GM12878 (cell line): ENCODE measurements at regions not wholly inside any gene's neighbourhood (a gene's known extent, or its start where the extent isn't known, plus 50 kb on each side); places are given as distances from the start of the nearest gene placed in this dataset.

Experiments
- ATAC-seq: fragments of 200-7000 bp; cut with Tn5 transposase; 3 replicates; pipeline ENCODE4 v1.9.1; 2020; ENCODE audit warnings: mild to moderate bottlenecking, moderate library complexity
- BruUV-seq: library from RNA; stranded (reverse); fragments of 400-500 nt; replicated peaks from 2 replicates; lab custom pipeline; 2021; lab: Mats Ljungman, UMichigan
- CTCF ChIA-PET: fragments of 300-600 bp; sonication (Branson Sonifier 250); formaldehyde crosslinking; extraction: SDS; loops from one replicate; lab custom pipeline; 2021; ENCODE audit warnings: inconsistent platforms; lab: Yijun Ruan, JAX
- POLR2A ChIA-PET: fragments of 350-600 bp; formaldehyde crosslinking; extraction: SDS; loops from one replicate; lab custom pipeline; 2021; ENCODE audit warnings: inconsistent platforms; lab: Charles Lee
- RAD21 ChIA-PET: fragments of 300-600 bp; sonication (Branson Sonifier 250); formaldehyde crosslinking; loops from one replicate; lab custom pipeline; 2023; ENCODE audit warnings: antibody characterized with exemption; ENCODE audit not compliant: unreplicated experiment; lab: Charles Lee
- SMC1A ChIA-PET: fragments of 300-600 bp; sonication (Branson Sonifier 250); formaldehyde crosslinking; loops from one replicate; lab custom pipeline; 2023; ENCODE audit not compliant: unreplicated experiment, uncharacterized antibody; lab: Charles Lee
- DNase-seq: peaks from one replicate; pipeline ENCODE4 v3.0.0-alpha.2; 2011; ENCODE audit warnings: low read depth, low spot score
- FAIRE-seq: peaks from 3 replicates; lab custom pipeline; 2011; peaks lifted over from hg19 to GRCh38; lab: Jason Lieb, UNC
- H2AFZ ChIP-seq: 2 replicates; pipeline ENCODE4 v1.6.0; 2011; ENCODE audit warnings: low read depth, low read length, control low read depth; ENCODE audit not compliant: control insufficient read depth
- H3K27ac ChIP-seq: 2 replicates; pipeline ENCODE4 v1.5.1; 2011; ENCODE audit warnings: control low read depth; ENCODE audit not compliant: control insufficient read depth, insufficient read depth
- H3K27me3 ChIP-seq, 2 experiments: replicated peaks in 1 of 2; 2 replicates each; pipeline versions ENCODE4 v1.6.0 to v1.6.1; 2011; ENCODE audit warnings: low read length in 1 of 2; ENCODE audit not compliant: control insufficient read depth in 2 of 2, insufficient read depth in 2 of 2
- H3K36me3 ChIP-seq, 2 experiments: 2 replicates each; pipeline ENCODE4 v1.5.1; 2011; ENCODE audit warnings: low read length in 1 of 2; ENCODE audit not compliant: control insufficient read depth in 2 of 2, insufficient read depth in 2 of 2
- H3K4me1 ChIP-seq: 2 replicates; pipeline ENCODE4 v1.6.1; 2011; ENCODE audit warnings: mild to moderate bottlenecking, low read length, moderate library complexity, mixed read lengths; ENCODE audit not compliant: control insufficient read depth, insufficient read depth
- H3K4me2 ChIP-seq: 2 replicates; pipeline ENCODE4 v1.6.0; 2011; ENCODE audit warnings: control low read depth; ENCODE audit not compliant: control insufficient read depth, insufficient read depth
- H3K4me3 ChIP-seq: fragments of 200-600 bp; sonication (generic); 2 replicates; pipeline ENCODE4 v1.5.1; 2016
- H3K79me2 ChIP-seq: 2 replicates; pipeline ENCODE4 v1.6.0; 2011; ENCODE audit warnings: low read length; ENCODE audit not compliant: control insufficient read depth, insufficient read depth
- H3K9ac ChIP-seq: 2 replicates; pipeline ENCODE4 v1.8.0; 2011; ENCODE audit warnings: low read length, control low read depth, mixed read lengths; ENCODE audit not compliant: control insufficient read depth, insufficient read depth
- H3K9me3 ChIP-seq: replicated peaks from 3 replicates; pipeline ENCODE4 v1.5.1; 2011; ENCODE audit warnings: mild to moderate bottlenecking, low read length; ENCODE audit not compliant: control insufficient read depth, insufficient read depth
- H4K20me1 ChIP-seq: 2 replicates; pipeline ENCODE4 v1.6.0; 2011; ENCODE audit not compliant: control insufficient read depth, insufficient read depth
- BACH1 ChIP-seq: fragments of 450-650 bp; IDR thresholded peaks from 2 replicates; pipeline ENCODE4 v1.6.1; 2017; ENCODE audit warnings: mild to moderate bottlenecking, borderline replicate concordance
- CHD4 ChIP-seq: fragments of 200-600 bp; sonication (generic); IDR thresholded peaks from 2 replicates; pipeline ENCODE4 v1.6.1; 2016; ENCODE audit warnings: mild to moderate bottlenecking
- ELK1 ChIP-seq: IDR thresholded peaks from 2 replicates; pipeline ENCODE4 v1.6.1; 2012; ENCODE audit warnings: low read depth, low read length, improper control_type of control experiment
- GATAD2B ChIP-seq: fragments of 450-650 bp; conservative IDR thresholded peaks from 2 replicates; pipeline ENCODE4 v1.6.1; 2017; ENCODE audit warnings: low read depth, mild to moderate bottlenecking, moderate library complexity
- IRF3 ChIP-seq: fragments of 450-650 bp; IDR thresholded peaks from 2 replicates; pipeline ENCODE4 v1.6.1; 2014; ENCODE audit warnings: mild to moderate bottlenecking
- JUNB ChIP-seq: IDR thresholded peaks from 2 replicates; pipeline ENCODE4 v1.6.1; 2016; ENCODE audit warnings: antibody characterized with exemption, mild to moderate bottlenecking
- NKRF ChIP-seq: fragments of 450-650 bp; conservative IDR thresholded peaks from 2 replicates; pipeline ENCODE4 v1.6.1; 2017; ENCODE audit warnings: mild to moderate bottlenecking, moderate library complexity
- NRF1 ChIP-seq: conservative IDR thresholded peaks from 2 replicates; pipeline ENCODE4 v1.6.1; 2011; ENCODE audit warnings: mild to moderate bottlenecking, low read depth, low read length, improper control_type of control experiment
- PAX5 ChIP-seq: IDR thresholded peaks from 2 replicates; pipeline ENCODE4 v1.6.1; 2011; ENCODE audit warnings: low read depth, low read length, borderline replicate concordance
- PAX8 ChIP-seq: fragments of 450-650 bp; IDR thresholded peaks from 2 replicates; pipeline ENCODE4 v1.6.1; 2017; ENCODE audit warnings: mild to moderate bottlenecking, moderate library complexity
- RAD51 ChIP-seq: fragments of 450-650 bp; IDR thresholded peaks from 2 replicates; pipeline ENCODE4 v1.6.1; 2016; ENCODE audit warnings: moderate library complexity, mild to moderate bottlenecking, inconsistent platforms
- RFX5 ChIP-seq: IDR thresholded peaks from 2 replicates; pipeline ENCODE4 v1.6.1; 2011; ENCODE audit warnings: low read depth, low read length, improper control_type of control experiment
- RUNX3 ChIP-seq: IDR thresholded peaks from 2 replicates; pipeline ENCODE4 v1.6.1; 2012; ENCODE audit warnings: low read length, inconsistent platforms
- SIN3A ChIP-seq: IDR thresholded peaks from 2 replicates; pipeline ENCODE4 v1.6.1; 2012; ENCODE audit warnings: low read depth, low read length, improper control_type of control experiment
- SP1 ChIP-seq: IDR thresholded peaks from one replicate; pipeline ENCODE4 v1.6.1; 2011; ENCODE audit warnings: low read depth, low read length
- TAF1 ChIP-seq: IDR thresholded peaks from 2 replicates; pipeline ENCODE4 v1.6.1; 2011; ENCODE audit warnings: mild to moderate bottlenecking, low read depth, low read length, borderline replicate concordance
- TCF12 ChIP-seq: IDR thresholded peaks from 2 replicates; pipeline ENCODE4 v1.6.1; 2011; ENCODE audit warnings: low read depth, mild to moderate bottlenecking, low read length
- ZNF217 ChIP-seq: fragments of 450-650 bp; IDR thresholded peaks from 2 replicates; pipeline ENCODE4 v1.6.1; 2017; ENCODE audit warnings: antibody characterized with exemption, mild to moderate bottlenecking
- WGBS: methylation state at CpG from one replicate; pipeline ENCODE4 v1.1.6; 2016; ENCODE audit warnings: low lambda C conversion rate; ENCODE audit not compliant: insufficient replicate concordance, insufficient coverage; ENCODE audit errors: missing lambda C conversion rate; 5-methylcytosine and 5-hydroxymethylcytosine counted together
- in situ Hi-C: fragments of 300-500 bp; cut with MboI; formaldehyde crosslinking; loops from 9 replicates; pipeline ENCODE4 v1.14.3; 2018; ENCODE audit warnings: mixed read lengths
- intact Hi-C: fragments of 100-400 bp; cut with micrococcal nuclease; formaldehyde crosslinking; loops from one replicate; pipeline ENCODE4 v1.14.2; 2022; ENCODE audit not compliant: unreplicated experiment
- TF ChIP-seq, protein P1 (sequence below): IDR thresholded peaks from 2 replicates; pipeline ENCODE4 v1.6.1; 2011; ENCODE audit warnings: low read depth, mild to moderate bottlenecking, low read length, moderate library complexity, borderline replicate concordance; ENCODE audit errors: extremely low read depth
- TF ChIP-seq, protein P2 (sequence below): fragments of 150-350 bp; IDR thresholded peaks from 2 replicates; pipeline ENCODE4 v1.6.1; 2014; ENCODE audit warnings: mild to moderate bottlenecking, low read depth, low read length

- ATAC-seq, result no peak
- no peak overlapping the region for H3K27ac ChIP-seq
- BruUV-seq, result no TSS peak
- H3K36me3 ChIP-seq, result no peaks in the 10 kb centered on the region
- H3K4me2 ChIP-seq, result no peak overlapping the region
- TF ChIP-seq, protein P1, sequence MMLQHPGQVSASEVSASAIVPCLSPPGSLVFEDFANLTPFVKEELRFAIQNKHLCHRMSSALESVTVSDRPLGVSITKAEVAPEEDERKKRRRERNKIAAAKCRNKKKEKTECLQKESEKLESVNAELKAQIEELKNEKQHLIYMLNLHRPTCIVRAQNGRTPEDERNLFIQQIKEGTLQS, result no peak
- no peak for TF ChIP-seq TAF1
- no peak for TF ChIP-seq NKRF
- TF ChIP-seq ELK1, result no peak
- no peak for TF ChIP-seq PAX8
- no peak for TF ChIP-seq NRF1
- no peak for TF ChIP-seq GATAD2B
- no peak for TF ChIP-seq JUNB
- no peak for TF ChIP-seq CHD4
- TF ChIP-seq IRF3, result no peak
- no peak for TF ChIP-seq RFX5
- TF ChIP-seq BACH1, result no peak
- TF ChIP-seq SIN3A, result no peak
- no peak for TF ChIP-seq ZNF217
- TF ChIP-seq RUNX3, result no peak
- no peak for TF ChIP-seq SP1
- no peak for TF ChIP-seq RAD51
- no peak for TF ChIP-seq TCF12
- TF ChIP-seq, protein P2, sequence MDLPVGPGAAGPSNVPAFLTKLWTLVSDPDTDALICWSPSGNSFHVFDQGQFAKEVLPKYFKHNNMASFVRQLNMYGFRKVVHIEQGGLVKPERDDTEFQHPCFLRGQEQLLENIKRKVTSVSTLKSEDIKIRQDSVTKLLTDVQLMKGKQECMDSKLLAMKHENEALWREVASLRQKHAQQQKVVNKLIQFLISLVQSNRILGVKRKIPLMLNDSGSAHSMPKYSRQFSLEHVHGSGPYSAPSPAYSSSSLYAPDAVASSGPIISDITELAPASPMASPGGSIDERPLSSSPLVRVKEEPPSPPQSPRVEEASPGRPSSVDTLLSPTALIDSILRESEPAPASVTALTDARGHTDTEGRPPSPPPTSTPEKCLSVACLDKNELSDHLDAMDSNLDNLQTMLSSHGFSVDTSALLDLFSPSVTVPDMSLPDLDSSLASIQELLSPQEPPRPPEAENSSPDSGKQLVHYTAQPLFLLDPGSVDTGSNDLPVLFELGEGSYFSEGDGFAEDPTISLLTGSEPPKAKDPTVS, result no peak
- TF ChIP-seq PAX5, result no peak
- TF ChIP-seq, all 136 proteins: peak for 0
- intact Hi-C loops (no loop called here), in situ Hi-C loops (no loop called here)
- H2AFZ ChIP-seq, result no peak overlapping the region
- H3K4me1 ChIP-seq, result no peaks in the 10 kb centered on the region
- WGBS, result 4% methylated on average over 1 of the region's 1 CpG
- no peaks in the 10 kb centered on the region for H3K27me3 ChIP-seq
- no peaks in the 10 kb centered on the region for H3K79me2 ChIP-seq
- FAIRE-seq, result no peak
- CTCF ChIA-PET, result interaction anchor here (1.2 to 1.5 kb wide), 2 partner anchors 9 to 30 kb away, joined by 3 read pairs; no protein-coding TSS in a partner anchor
- H3K9me3 ChIP-seq, result no peaks in the 10 kb centered on the region; the same call in 2 of the 3 replicates
- no peak overlapping the region for H3K9ac ChIP-seq
- RAD21 ChIA-PET, result no interaction called here
- DNase-seq, result no peak
- no peak overlapping the region for H3K4me3 ChIP-seq
- POLR2A ChIA-PET, result interaction anchor here (1.1 kb wide), 1 partner anchor 25 kb away, joined by 3 read pairs; no protein-coding TSS in a partner anchor
- no peaks in the 10 kb centered on the region for H4K20me1 ChIP-seq
- SMC1A ChIA-PET, result no interaction called here
Observed at GRCh38 chr2:7233126-7233525, 315.9 kb downstream of the RNF144A start.
